Stimulated activated CD8-positive, alpha-beta memory T cell treated with anti-CD3 and anti-CD28 coated beads, Interleukin-2, amount 100 ng/mL, for 1 hour (primary cell): ENCODE measurements at regions not wholly inside any gene's neighbourhood (a gene's known extent, or its start where the extent isn't known, plus 50 kb on each side); places are given as distances from the start of the nearest gene placed in this dataset.

Experiments
- DNase-seq, 2 donors: peaks; one replicate each; pipeline ENCODE4 v3.0.0-alpha.2; 2020; ENCODE audit warnings: low read depth in 2 of 2

- DNase-seq = no peak
Observed at GRCh38 chr16:85173981-85174751, 61.9 kb upstream of the CIBAR2 start.

GRCh38 chr16:85174871-85175723 is 62.8 kb upstream of the CIBAR2 start:
- DNase-seq = no peak

GRCh38 chr16:85175724-85176233 is 63.5 kb upstream of the CIBAR2 start:
- DNase-seq = no peak

- no peak for DNase-seq
Observed at GRCh38 chr16:85176541-85177447, 64.5 kb upstream of the CIBAR2 start.

GRCh38 chr16:85177448-85177846 is 65.2 kb upstream of the CIBAR2 start:
- DNase-seq = no peak

GRCh38 chr16:85178006-85178591 is 65.8 kb upstream of the CIBAR2 start:
- no peak for DNase-seq

- no peak for DNase-seq
Observed at GRCh38 chr16:85178596-85178995, 66.3 kb upstream of the CIBAR2 start.

- no peak for DNase-seq
Observed at GRCh38 chr16:85179344-85180046, 67.2 kb upstream of the CIBAR2 start.

- no peak for DNase-seq
Observed at GRCh38 chr16:85180047-85180826, 68.0 kb upstream of the CIBAR2 start.

- no peak for DNase-seq
Observed at GRCh38 chr16:85180827-85181738, 68.8 kb upstream of the CIBAR2 start.

- no peak for DNase-seq
Observed at GRCh38 chr16:85181739-85182129, 69.5 kb upstream of the CIBAR2 start.

GRCh38 chr16:85182286-85182685 is 70.0 kb upstream of the CIBAR2 start:
- no peak for DNase-seq

GRCh38 chr16:85182774-85183173 is 70.5 kb upstream of the CIBAR2 start:
- DNase-seq = no peak

- DNase-seq = no peak
Observed at GRCh38 chr16:85183564-85183963, 71.3 kb upstream of the CIBAR2 start.

GRCh38 chr16:85184404-85184803 is 72.1 kb upstream of the CIBAR2 start:
- no peak for DNase-seq

- no peak for DNase-seq
Observed at GRCh38 chr16:85185303-85186100, 73.2 kb upstream of the CIBAR2 start.

- no peak for DNase-seq
Observed at GRCh38 chr16:85187002-85187401, 74.7 kb upstream of the CIBAR2 start.

- no peak for DNase-seq
Observed at GRCh38 chr16:85187447-85187846, 75.2 kb upstream of the CIBAR2 start.
